HepG2 (cell line): ENCODE measurements at regions not wholly inside any gene's neighbourhood (a gene's known extent, or its start where the extent isn't known, plus 50 kb on each side); places are given as distances from the start of the nearest gene placed in this dataset.

Source experiments
- ATAC-seq: fragments of 200-7000 bp; cut with Tn5 transposase; 3 replicates; pipeline ENCODE4 v1.9.1; 2020; ENCODE audit warnings: mild to moderate bottlenecking, moderate library complexity
- BruUV-seq: library from RNA; stranded (reverse); fragments of 400-500 nt; replicated peaks from 2 replicates; lab custom pipeline; 2021; lab: Mats Ljungman, UMichigan
- CTCF ChIA-PET: fragments of 300-600 bp; formaldehyde crosslinking; extraction: SDS; loops from one replicate; lab custom pipeline; 2021; ENCODE audit warnings: low total read pairs, inconsistent platforms, low intra/inter-chr PET ratio; lab: Yijun Ruan, JAX
- POLR2A ChIA-PET: fragments of 350-600 bp; sonication (Branson Sonifier 250); formaldehyde crosslinking; loops from one replicate; lab custom pipeline; 2020; ENCODE audit warnings: antibody characterized with exemption, inconsistent platforms; lab: Yijun Ruan, JAX
- DNase-seq: peaks from one replicate; pipeline ENCODE4 v3.0.0-alpha.2; 2015; ENCODE audit warnings: low spot score
- FAIRE-seq: peaks from 3 replicates; lab custom pipeline; 2011; peaks lifted over from hg19 to GRCh38; lab: Jason Lieb, UNC
- H2AFZ ChIP-seq: one replicate; pipeline ENCODE4 v1.6.1; 2011; ENCODE audit warnings: low read length, inconsistent platforms
- H3K27ac ChIP-seq: fragments of 300-600 bp; 3 replicates; pipeline ENCODE4 v1.8.0; 2011; ENCODE audit warnings: mixed run types, mild to moderate bottlenecking, mixed read lengths, low read length, inconsistent platforms; ENCODE audit not compliant: insufficient read depth; ENCODE audit errors: extremely low read length
- H3K27me3 ChIP-seq, 2 experiments: fragments of 200-600 bp in 1 of 2; 2 replicates in 1 of 2; 3 replicates in 1 of 2; pipeline versions ENCODE4 v1.6.0 to v1.8.0; 2011; ENCODE audit warnings: low read length in 2 of 2, mild to moderate bottlenecking in 2 of 2, moderate library complexity in 2 of 2, inconsistent platforms in 1 of 2; ENCODE audit not compliant: insufficient read depth in 2 of 2, control insufficient read depth in 1 of 2
- H3K36me3 ChIP-seq, 2 experiments: fragments of 200-600 bp in 1 of 2; replicated peaks in 1 of 2; 2 replicates in 1 of 2; 3 replicates in 1 of 2; pipeline versions ENCODE4 v1.5.1 to v1.8.0; 2011; ENCODE audit warnings: low read length in 2 of 2, inconsistent platforms in 1 of 2; ENCODE audit not compliant: insufficient read depth in 2 of 2, control insufficient read depth in 1 of 2
- H3K4me1 ChIP-seq: 2 replicates; pipeline ENCODE4 v1.5.1; 2012; ENCODE audit warnings: low read length, inconsistent platforms; ENCODE audit not compliant: insufficient read depth
- H3K4me2 ChIP-seq: 2 replicates; pipeline ENCODE4 v1.6.0; 2011; ENCODE audit warnings: low read depth, low read length, inconsistent platforms
- H3K4me3 ChIP-seq, 3 experiments: fragments of 200-600 bp in 1 of 3; sonication (generic), shearing (Covaris generic) in 1 of 3; replicated peaks in 1 of 3; 2 replicates each; pipeline ENCODE4 v1.5.1; 2011 to 2016; ENCODE audit warnings: low read length in 3 of 3, inconsistent platforms in 2 of 3, low read depth in 2 of 3, mild to moderate bottlenecking in 2 of 3, control low read depth in 1 of 3, mixed read lengths in 1 of 3; ENCODE audit not compliant: insufficient read depth in 1 of 3
- H3K79me2 ChIP-seq: one replicate; pipeline ENCODE4 v1.6.1; 2011; ENCODE audit warnings: low read length, inconsistent platforms; ENCODE audit not compliant: insufficient read depth
- H3K9ac ChIP-seq: 2 replicates; pipeline ENCODE4 v1.6.0; 2011; ENCODE audit warnings: mild to moderate bottlenecking, low read depth, low read length, inconsistent platforms; ENCODE audit not compliant: insufficient read depth
- H3K9me3 ChIP-seq: 2 replicates; pipeline ENCODE4 v1.5.1; 2012; ENCODE audit warnings: mild to moderate bottlenecking, low read length
- H4K20me1 ChIP-seq: 2 replicates; pipeline ENCODE4 v1.6.0; 2011; ENCODE audit warnings: inconsistent platforms, mild to moderate bottlenecking, low read length, moderate library complexity; ENCODE audit not compliant: insufficient read depth
- BCL6 ChIP-seq: IDR thresholded peaks from 2 replicates; pipeline ENCODE4 v1.6.1; 2016; ENCODE audit warnings: missing genetic modification reagents, missing compliant biosample characterization
- EP300 ChIP-seq, 3 experiments: sonication (generic) in 1 of 3; formaldehyde crosslinking in 1 of 3; IDR thresholded peaks; 2 replicates each; pipeline versions ENCODE4 v1.5.1 to v1.6.1; 2011 to 2020; ENCODE audit warnings: low read depth in 2 of 3, low read length in 2 of 3, borderline replicate concordance in 1 of 3, improper control_type of control experiment in 1 of 3, mild to moderate bottlenecking in 1 of 3, missing genetic modification reagents in 1 of 3, moderate library complexity in 1 of 3
- ZMYM3 ChIP-seq: sonication (generic); formaldehyde crosslinking; IDR thresholded peaks from 2 replicates; pipeline ENCODE4 v1.5.1; 2020; ENCODE audit warnings: mild to moderate bottlenecking, missing genetic modification reagents
- ZNF225 ChIP-seq: sonication (generic); formaldehyde crosslinking; IDR thresholded peaks from 2 replicates; pipeline ENCODE4 v1.4.0; 2020; ENCODE audit warnings: mild to moderate bottlenecking, missing genetic modification reagents
- ZNF331 ChIP-seq: sonication (generic); formaldehyde crosslinking; IDR thresholded peaks from 2 replicates; pipeline ENCODE4 v1.4.0; 2020; ENCODE audit warnings: missing genetic modification reagents
- ZNF770 ChIP-seq: sonication (generic); formaldehyde crosslinking; IDR thresholded peaks from 2 replicates; pipeline ENCODE4 v1.5.0; 2020; ENCODE audit warnings: mild to moderate bottlenecking, missing genetic modification reagents
- WGBS: methylation state at CpG from one replicate; pipeline ENCODE4 v1.1.6; 2017; ENCODE audit warnings: low lambda C conversion rate; 5-methylcytosine and 5-hydroxymethylcytosine counted together
- in situ Hi-C: cut with HindIII; loops from 2 replicates; pipeline ENCODE4 v1.10.0; 2017; ENCODE audit warnings: low pct_unique_long_range_greater_than_20kb; ENCODE audit not compliant: extremely low pct_ligation_motif_present
- intact Hi-C: fragments of 100-400 bp; cut with micrococcal nuclease; formaldehyde crosslinking; loops from one replicate; pipeline ENCODE4 v1.10.0; 2022; ENCODE audit not compliant: unreplicated experiment

- peak; percentile 85 for TF ChIP-seq BCL6 (CRISPR knock-in tag)
- TF ChIP-seq ZNF770 (CRISPR knock-in tag) = peak; percentile 95
- TF ChIP-seq EP300 (IDR thresholded peaks at IDR 0.05; ENCODE audit: low read depth in 2 of 2, low read length in 2 of 2) = peak in 1 of 2 experiments; percentile 44; a peak in 1 of 4 replicates
- TF ChIP-seq EP300 (CRISPR knock-in tag; IDR thresholded peaks at IDR 0.05; ENCODE audit: borderline replicate concordance) = no peak
These were observed 76.6 kb downstream of the PTPDC1 start (continued) for GRCh38 chr9:94160594-94161501.

DNA sequence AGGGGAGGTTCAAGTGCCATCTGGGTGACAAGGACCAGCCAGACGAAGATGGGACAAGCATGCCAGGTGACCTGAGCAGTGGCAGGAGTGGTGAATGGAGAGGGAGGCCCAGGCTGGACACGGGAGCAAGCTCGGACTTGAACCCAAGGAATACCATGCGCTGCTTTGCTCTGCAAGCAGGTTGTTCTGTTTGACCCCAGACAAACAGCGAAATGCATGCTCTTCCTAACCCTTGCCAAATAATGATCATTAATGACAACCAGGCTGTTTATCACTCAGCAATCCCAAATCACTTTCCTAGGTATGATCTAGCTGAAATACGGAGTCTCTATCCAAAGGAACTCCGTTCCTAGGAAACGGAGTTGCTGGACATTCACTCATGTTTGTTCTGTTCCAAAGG lies 77.4 kb downstream of the PTPDC1 start:
- in situ Hi-C loops (no loop called here), intact Hi-C loops (no loop called here)
- Histone ChIP-seq H3K27ac (peak overlapping the region; percentile 96), H3K36me3 (no peaks in the 10 kb centered on the region), H3K4me2 (no peak overlapping the region), H3K4me3 (no peak overlapping the region), H3K79me2 (no peaks in the 10 kb centered on the region), H3K9me3 (no peaks in the 10 kb centered on the region), H3K4me1 (peaks cover 67% of the 10 kb centered on the region), H4K20me1 (no peaks in the 10 kb centered on the region), H3K9ac (no peak overlapping the region), H2AFZ (no peak overlapping the region), H3K27me3 (no peaks in the 10 kb centered on the region)
- CTCF ChIA-PET = no interaction called here
- ATAC-seq (no peak), DNase-seq (no peak), FAIRE-seq (no peak)
- POLR2A ChIA-PET = interaction anchor here (1.6 kb wide), 2 partner anchors 10 to 93 kb away, joined by 3 to 4 read pairs; no protein-coding TSS in a partner anchor
- BruUV-seq = no TSS peak
- TF ChIP-seq ZMYM3 (no peak), EP300 (IDR thresholded peaks at IDR 0.05; ENCODE audit: low read depth in 2 of 2, low read length in 2 of 2) (no peak), EP300 (CRISPR knock-in tag; IDR thresholded peaks at IDR 0.05; ENCODE audit: borderline replicate concordance) (no peak), ZNF225 (no peak), ZNF331 (CRISPR knock-in tag) (peak; percentile 97)
- WGBS = 91% methylated on average over 7 of the region's 8 CpGs
